ENCODE measurements at regions not wholly inside any gene's neighbourhood (a gene's known extent, or its start where the extent isn't known, plus 50 kb on each side); places are given as distances from the start of the nearest gene placed in this dataset.

GRCh38 chrX:131826572-131826971 lies 196.5 kb upstream of the STK26 start:
- CTCF ChIA-PET: no interaction called here
- POLR2A ChIA-PET (ENCODE audit: low non-redundant PET): no interaction called here

GRCh38 chrX:131827935-131828334 lies 195.2 kb upstream of the STK26 start:
- Histone ChIP-seq H3K36me3 (ENCODE audit: insufficient read depth, low read length, poor library complexity, severe bottlenecking) (peaks cover 5% of the 10 kb centered on the region), H3K4me1 (ENCODE audit: insufficient read depth, low read length, poor library complexity, severe bottlenecking) (peaks cover 6% of the 10 kb centered on the region), H3K27me3 (replicated peaks; ENCODE audit: insufficient read depth, low read depth, low read length, poor library complexity) (peaks cover 5% of the 10 kb centered on the region), H3K27ac (ENCODE audit: low read depth, low read length, poor library complexity, severe bottlenecking) (no peak overlapping the region), H3K4me3 (ENCODE audit: low read depth, low read length, poor library complexity, severe bottlenecking) (peak overlapping the region; percentile 40), H3K9me3 (ENCODE audit: low read depth, low read length, poor library complexity, severe bottlenecking) (no peaks in the 10 kb centered on the region)
- intact Hi-C loops (cut with micrococcal nuclease; ENCODE audit: unreplicated experiment): loop anchor here (5.0 kb wide), 1 partner anchor 389 kb away; the partner anchor contains the start of gene RAP2C
- CTCF ChIA-PET: interaction anchor here (0.8 kb wide), 1 partner anchor 14 kb away, joined by 3 read pairs; no protein-coding TSS in a partner anchor
- BruUV-seq (replicated peaks): no TSS peak
- peak; percentile 52 for TF ChIP-seq CTCF (conservative IDR thresholded peaks at IDR 0.05; ENCODE audit: low read depth, low read length)
- no peak for TF ChIP-seq EZH2 (IDR thresholded peaks at IDR 0.05; ENCODE audit: borderline replicate concordance, low read depth, low read length, poor library complexity, severe bottlenecking)
- POLR2A ChIA-PET (ENCODE audit: low non-redundant PET): no interaction called here
- peak; percentile 75 for DNase-seq (ENCODE audit: low spot score)

More at GRCh38 chrX:131826572-131826971, 196.5 kb upstream of the STK26 start:
- peaks cover 5% of the 10 kb centered on the region for H3K36me3 ChIP-seq (ENCODE audit: insufficient read depth, low read length, poor library complexity, severe bottlenecking)
- intact Hi-C loops (cut with micrococcal nuclease; ENCODE audit: unreplicated experiment): loop anchor here (5.0 kb wide), 1 partner anchor 391 kb away; the partner anchor contains the start of gene RAP2C
- no peaks in the 10 kb centered on the region for H3K9me3 ChIP-seq (ENCODE audit: low read depth, low read length, poor library complexity, severe bottlenecking)
- H3K27ac ChIP-seq (ENCODE audit: low read depth, low read length, poor library complexity, severe bottlenecking): no peak overlapping the region
- peaks cover 5% of the 10 kb centered on the region for H3K27me3 ChIP-seq (replicated peaks; ENCODE audit: insufficient read depth, low read depth, low read length, poor library complexity)
- TF ChIP-seq CTCF (conservative IDR thresholded peaks at IDR 0.05; ENCODE audit: low read depth, low read length) (no peak), EZH2 (IDR thresholded peaks at IDR 0.05; ENCODE audit: borderline replicate concordance, low read depth, low read length, poor library complexity, severe bottlenecking) (no peak)
- H3K4me3 ChIP-seq (ENCODE audit: low read depth, low read length, poor library complexity, severe bottlenecking): no peak overlapping the region
- DNase-seq (ENCODE audit: low spot score): no peak
- BruUV-seq (replicated peaks): no TSS peak
- peaks cover 5% of the 10 kb centered on the region for H3K4me1 ChIP-seq (ENCODE audit: insufficient read depth, low read length, poor library complexity, severe bottlenecking)

GRCh38 chrX:131828482-131828881 lies 194.6 kb upstream of the STK26 start:
- POLR2A ChIA-PET (ENCODE audit: low non-redundant PET): no interaction called here
- intact Hi-C loops (cut with micrococcal nuclease; ENCODE audit: unreplicated experiment): loop anchor here (5.0 kb wide), 1 partner anchor 389 kb away; the partner anchor contains the start of gene RAP2C
- no TSS peak for BruUV-seq (replicated peaks)
- CTCF ChIA-PET: no interaction called here
- H3K4me1 ChIP-seq (ENCODE audit: insufficient read depth, low read length, poor library complexity, severe bottlenecking): peaks cover 6% of the 10 kb centered on the region
- peaks cover 5% of the 10 kb centered on the region for H3K36me3 ChIP-seq (ENCODE audit: insufficient read depth, low read length, poor library complexity, severe bottlenecking)
- TF ChIP-seq EZH2 (IDR thresholded peaks at IDR 0.05; ENCODE audit: borderline replicate concordance, low read depth, low read length, poor library complexity, severe bottlenecking) (no peak), CTCF (conservative IDR thresholded peaks at IDR 0.05; ENCODE audit: low read depth, low read length) (no peak)
- H3K27ac ChIP-seq (ENCODE audit: low read depth, low read length, poor library complexity, severe bottlenecking): peak overlapping the region; percentile 47
- DNase-seq (ENCODE audit: low spot score): no peak
- peaks cover 5% of the 10 kb centered on the region for H3K27me3 ChIP-seq (replicated peaks; ENCODE audit: insufficient read depth, low read depth, low read length, poor library complexity)
- peak overlapping the region; percentile 40 for H3K4me3 ChIP-seq (ENCODE audit: low read depth, low read length, poor library complexity, severe bottlenecking)
- H3K9me3 ChIP-seq (ENCODE audit: low read depth, low read length, poor library complexity, severe bottlenecking): no peaks in the 10 kb centered on the region
